ENCODE measurements at regions not wholly inside any gene's neighbourhood (a gene's known extent, or its start where the extent isn't known, plus 50 kb on each side); places are given as distances from the start of the nearest gene placed in this dataset.

GRCh38 chr18:79608069-79608468, 71.5 kb upstream of the CTDP1 start:
- Histone ChIP-seq H3K36me3 (no peaks in the 10 kb centered on the region), H3K27ac (no peak overlapping the region), H3K4me3 (no peak overlapping the region), H3K9me3 (no peaks in the 10 kb centered on the region), H3K4me1 (no peaks in the 10 kb centered on the region), H3K27me3 (no peaks in the 10 kb centered on the region)
- intact Hi-C loops (cut with DNase I; ENCODE audit: low total_unique reads): no loop called here
- TF ChIP-seq CTCF (IDR thresholded peaks at IDR 0.05): no peak
- TF ChIP-seq POLR2A (IDR thresholded peaks at IDR 0.05): no peak
- peak in 1 of 2 donors; percentile 6 for DNase-seq

- H3K4me1 ChIP-seq: no peaks in the 10 kb centered on the region
- H3K27ac ChIP-seq: no peak overlapping the region
- no peaks in the 10 kb centered on the region for H3K9me3 ChIP-seq
- TF ChIP-seq CTCF (IDR thresholded peaks at IDR 0.05): no peak
- no peak for TF ChIP-seq POLR2A (IDR thresholded peaks at IDR 0.05)
- H3K4me3 ChIP-seq: no peak overlapping the region
- intact Hi-C loops (cut with DNase I; ENCODE audit: low total_unique reads): no loop called here
- no peaks in the 10 kb centered on the region for H3K27me3 ChIP-seq
- peak in 1 of 2 donors; percentile 11 for DNase-seq
- H3K36me3 ChIP-seq: no peaks in the 10 kb centered on the region
These were observed 71.1 kb upstream of the CTDP1 start for GRCh38 chr18:79608535-79608934.

- no peaks in the 10 kb centered on the region for H3K9me3 ChIP-seq
- H3K27ac ChIP-seq: no peak overlapping the region
- intact Hi-C loops (cut with DNase I; ENCODE audit: low total_unique reads): no loop called here
- no peaks in the 10 kb centered on the region for H3K27me3 ChIP-seq
- H3K4me3 ChIP-seq: no peak overlapping the region
- DNase-seq: peak in 1 of 2 donors; percentile 5
- H3K36me3 ChIP-seq: no peaks in the 10 kb centered on the region
- no peaks in the 10 kb centered on the region for H3K4me1 ChIP-seq
- TF ChIP-seq POLR2A (IDR thresholded peaks at IDR 0.05) (no peak), CTCF (IDR thresholded peaks at IDR 0.05) (no peak)
These were observed 70.6 kb upstream of the CTDP1 start for GRCh38 chr18:79608999-79609461.

GRCh38 chr18:79609841-79610281, 69.7 kb upstream of the CTDP1 start:
- no peak overlapping the region for H3K27ac ChIP-seq
- no peaks in the 10 kb centered on the region for H3K27me3 ChIP-seq
- no peak overlapping the region for H3K4me3 ChIP-seq
- no peaks in the 10 kb centered on the region for H3K36me3 ChIP-seq
- no peaks in the 10 kb centered on the region for H3K9me3 ChIP-seq
- no peak for TF ChIP-seq CTCF (IDR thresholded peaks at IDR 0.05)
- TF ChIP-seq POLR2A (IDR thresholded peaks at IDR 0.05): no peak
- no peaks in the 10 kb centered on the region for H3K4me1 ChIP-seq
- intact Hi-C loops (cut with DNase I; ENCODE audit: low total_unique reads): no loop called here
- DNase-seq: peak in 1 of 2 donors; percentile 6

- no peak overlapping the region for H3K27ac ChIP-seq
- H3K4me1 ChIP-seq: no peaks in the 10 kb centered on the region
- H3K36me3 ChIP-seq: no peaks in the 10 kb centered on the region
- TF ChIP-seq POLR2A (IDR thresholded peaks at IDR 0.05): no peak
- TF ChIP-seq CTCF (IDR thresholded peaks at IDR 0.05): no peak
- H3K27me3 ChIP-seq: no peaks in the 10 kb centered on the region
- intact Hi-C loops (cut with DNase I; ENCODE audit: low total_unique reads): no loop called here
- H3K9me3 ChIP-seq: no peaks in the 10 kb centered on the region
- DNase-seq: peak in 1 of 2 donors; percentile 14
- no peak overlapping the region for H3K4me3 ChIP-seq
These were observed 69.1 kb upstream of the CTDP1 start for GRCh38 chr18:79610461-79611039.
